ENCODE measurements at regions not wholly inside any gene's neighbourhood (a gene's known extent, or its start where the extent isn't known, plus 50 kb on each side); places are given as distances from the start of the nearest gene placed in this dataset.

DNA sequence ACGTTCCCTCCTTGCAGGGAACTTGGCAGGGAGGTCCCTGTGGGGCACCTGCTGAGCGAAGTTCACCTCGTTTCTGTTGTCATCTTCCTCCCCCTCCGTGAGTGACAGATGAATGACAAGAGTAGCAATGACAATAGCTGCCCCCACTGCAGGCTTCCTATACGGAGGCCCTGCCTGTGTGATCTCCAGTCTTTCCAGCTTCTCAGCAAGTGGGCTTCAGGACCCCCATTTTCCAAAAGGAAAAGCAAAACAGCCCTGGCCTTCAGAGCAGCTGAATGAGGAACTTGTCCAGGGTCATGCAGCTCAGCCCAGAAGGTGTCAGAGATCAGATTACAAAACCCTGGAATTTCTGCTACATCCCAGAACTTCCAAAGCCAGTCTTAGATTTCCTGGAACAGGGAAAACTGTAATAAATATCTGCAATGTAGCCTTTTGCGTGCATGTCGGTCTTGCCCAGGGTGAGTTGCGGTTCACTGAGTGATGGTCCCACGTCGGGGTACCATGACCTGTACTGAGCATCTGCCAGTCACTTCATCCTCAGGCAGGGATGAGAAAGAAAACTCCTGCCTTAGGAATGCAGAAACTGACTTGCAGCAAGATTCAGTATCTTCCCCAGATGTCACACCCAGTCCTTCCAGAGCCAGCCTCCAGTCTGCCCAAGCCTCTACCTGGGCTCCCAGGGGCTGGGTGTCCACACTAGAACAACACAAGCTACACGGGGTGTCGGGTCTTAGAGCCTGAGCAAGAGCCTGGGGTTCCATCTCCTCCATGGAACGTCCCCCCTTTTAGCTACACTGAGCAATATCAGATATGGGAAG is 1457.0 kb downstream of the BRD1 start:
- TF ChIP-seq CTCF (IDR thresholded peaks at IDR 0.05; ENCODE audit: low read length) (no peak), EZH2 (optimal IDR thresholded peaks at IDR 0.05; ENCODE audit: low read depth, low read length) (no peak), EZH2phosphoT487 (IDR thresholded peaks at IDR 0.05; ENCODE audit: low read length) (no peak)

All from MM.1S (cell line).